B cell (primary cell): ENCODE measurements at regions not wholly inside any gene's neighbourhood (a gene's known extent, or its start where the extent isn't known, plus 50 kb on each side); places are given as distances from the start of the nearest gene placed in this dataset.

ENCODE experiments used
- ATAC-seq: fragments of 200-7000 bp; cut with Tn5 transposase; one replicate; pipeline ENCODE4 v1.10.0; 2021; ENCODE audit warnings: low read depth, mild to moderate bottlenecking, moderate number of reproducible peaks, moderate library complexity
- CTCF ChIA-PET: fragments of 350-600 bp; sonication (Branson Sonifier 250); formaldehyde crosslinking; loops from one replicate; lab custom pipeline; 2021; ENCODE audit warnings: antibody characterized with exemption, inconsistent platforms; lab: Charles Lee
- POLR2A ChIA-PET: fragments of 350-600 bp; sonication (Branson Sonifier 250); formaldehyde crosslinking; loops from one replicate; lab custom pipeline; 2021; ENCODE audit warnings: antibody characterized with exemption; lab: Charles Lee
- DNase-seq: peaks from one replicate; pipeline ENCODE4 v3.0.0; 2013
- H2AFZ ChIP-seq: 2 replicates; pipeline ENCODE4 v1.6.1; 2012; ENCODE audit warnings: mild to moderate bottlenecking, low read depth, low read length; ENCODE audit not compliant: insufficient read depth, poor library complexity, severe bottlenecking
- H3K27ac ChIP-seq, 2 donors: 1 replicate in 1 of 2; 2 replicates in 1 of 2; pipeline ENCODE4 v1.5.1; 2012 to 2013; ENCODE audit warnings: low read length in 2 of 2, mild to moderate bottlenecking in 2 of 2, moderate library complexity in 1 of 2
- H3K27me3 ChIP-seq, 4 experiments: fragments of 200-600 bp in 1 of 4; sonication (generic) in 1 of 4; replicated peaks in 1 of 4; 1 replicate in 2 of 4; 2 replicates in 2 of 4; pipeline versions ENCODE4 v1.6.1 to v1.7.0; 2013 to 2016; ENCODE audit warnings: low read length in 3 of 4, mild to moderate bottlenecking in 2 of 4, mixed read lengths in 1 of 4, moderate library complexity in 1 of 4; ENCODE audit not compliant: insufficient read depth in 4 of 4, control insufficient read depth in 3 of 4; ENCODE audit errors: control extremely low read depth in 1 of 4
- H3K36me3 ChIP-seq, 2 experiments: replicated peaks in 1 of 2; 1 replicate in 1 of 2; 2 replicates in 1 of 2; pipeline versions ENCODE4 v1.6.1 to v1.7.1; 2013; ENCODE audit warnings: low read length in 1 of 2; ENCODE audit not compliant: insufficient read depth in 2 of 2, control insufficient read depth in 1 of 2; ENCODE audit errors: control extremely low read depth in 1 of 2, extremely low read depth in 1 of 2
- H3K4me1 ChIP-seq, 2 donors: fragments of 200-600 bp in 1 of 2; sonication (generic) in 1 of 2; 1 replicate in 1 of 2; 2 replicates in 1 of 2; pipeline versions ENCODE4 v1.5.1 to v1.6.1; 2013 to 2017; ENCODE audit warnings: low read length in 2 of 2; ENCODE audit not compliant: control insufficient read depth in 2 of 2, insufficient read depth in 2 of 2
- H3K4me2 ChIP-seq: replicated peaks from 2 replicates; pipeline ENCODE3; 2012; ENCODE audit warnings: mild to moderate bottlenecking, low read depth, low read length; ENCODE audit not compliant: poor library complexity, severe bottlenecking
- H3K4me3 ChIP-seq, 5 experiments: fragments of 200-600 bp in 1 of 5; sonication (generic) in 1 of 5; 1 replicate in 3 of 5; 2 replicates in 2 of 5; pipeline versions ENCODE4 v1.5.1 to v1.7.0; 2011 to 2016; ENCODE audit warnings: low read length in 4 of 5, mild to moderate bottlenecking in 4 of 5, low read depth in 2 of 5, control low read depth in 1 of 5, moderate library complexity in 1 of 5; ENCODE audit not compliant: insufficient read depth in 1 of 5; ENCODE audit errors: control extremely low read depth in 1 of 5, extremely low read depth in 1 of 5
- H3K79me2 ChIP-seq: fragments of 200-600 bp; sonication (generic); one replicate; pipeline ENCODE4 v1.6.0; 2016; ENCODE audit warnings: low read length; ENCODE audit not compliant: control insufficient read depth, insufficient read depth
- H3K9ac ChIP-seq: fragments of 200-600 bp; sonication (generic); 2 replicates; pipeline ENCODE4 v1.6.1; 2017; ENCODE audit warnings: mild to moderate bottlenecking, low read length, moderate library complexity
- H3K9me3 ChIP-seq, 3 donors: one replicate each; pipeline versions ENCODE4 v1.6.1 to v1.7.1; 2013; ENCODE audit warnings: low read length in 2 of 3; ENCODE audit not compliant: control insufficient read depth in 2 of 3, insufficient read depth in 1 of 3; ENCODE audit errors: control extremely low read depth in 1 of 3
- H4K20me1 ChIP-seq: 2 replicates; pipeline ENCODE4 v1.6.0; 2012; ENCODE audit warnings: mild to moderate bottlenecking, low read length; ENCODE audit not compliant: insufficient read depth, control insufficient read depth, poor library complexity, severe bottlenecking
- H3K27ac Mint-ChIP-seq: one replicate; pipeline ENCODE4 v1.8.0; 2021; ENCODE audit warnings: mixed read lengths
- H3K27me3 Mint-ChIP-seq: one replicate; pipeline ENCODE4 v1.8.0; 2021; ENCODE audit warnings: mixed read lengths
- H3K4me1 Mint-ChIP-seq: one replicate; pipeline ENCODE4 v1.8.0; 2021; ENCODE audit warnings: mixed read lengths
- H3K4me3 Mint-ChIP-seq: one replicate; pipeline ENCODE4 v1.8.0; 2021; ENCODE audit warnings: mixed read lengths
- H3K9me3 Mint-ChIP-seq: one replicate; pipeline ENCODE4 v1.8.0; 2022; ENCODE audit warnings: mixed read lengths; ENCODE audit not compliant: insufficient read depth
- EZH2 ChIP-seq: IDR thresholded peaks from 2 replicates; pipeline ENCODE4 v1.6.1; 2012; ENCODE audit warnings: borderline replicate concordance, low read depth, mild to moderate bottlenecking, moderate library complexity, low read length; ENCODE audit not compliant: insufficient read depth, poor library complexity, severe bottlenecking
- WGBS: methylation state at CpG from one replicate; pipeline ENCODE4 v1.1.5; 2013; ENCODE audit warnings: missing lambda C conversion rate; ENCODE audit not compliant: insufficient coverage; 5-methylcytosine and 5-hydroxymethylcytosine counted together
- intact Hi-C: fragments of 100-400 bp; cut with micrococcal nuclease; formaldehyde crosslinking; loops from one replicate; pipeline ENCODE4 v1.10.0; 2022
- TF ChIP-seq, protein P1 (sequence below): fragments of 200-600 bp; IDR thresholded peaks from one replicate; pipeline ENCODE4 v1.8.0; 2022; ENCODE audit warnings: antibody characterized with exemption, mild to moderate bottlenecking

DNA sequence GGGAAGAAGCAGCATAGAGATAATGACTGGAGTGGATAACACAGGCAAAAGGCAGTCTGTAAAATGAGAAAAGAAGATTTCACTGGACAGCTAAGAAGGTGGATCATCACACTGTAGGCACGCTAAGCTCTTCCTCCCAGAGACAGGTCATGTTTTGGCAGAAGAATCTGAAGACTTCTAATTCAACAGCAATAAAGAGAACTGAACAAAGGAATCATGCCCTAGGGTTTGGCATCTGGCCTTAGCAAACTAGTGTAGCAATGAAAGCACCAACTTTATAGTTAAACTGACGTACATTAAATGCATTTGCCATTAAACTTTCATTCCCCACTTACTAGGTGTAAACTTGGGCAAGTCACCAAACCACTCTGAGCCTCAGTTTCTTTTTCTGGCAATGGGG is 84.4 kb upstream of the SEM1 start:
- Histone ChIP-seq H3K9ac (no peak overlapping the region), H3K4me1 (no peaks in the 10 kb centered on the region), H3K36me3 (no peaks in the 10 kb centered on the region), H4K20me1 (no peaks in the 10 kb centered on the region), H3K4me3 (no peak overlapping the region), H3K4me2 (no peak overlapping the region), H3K79me2 (no peaks in the 10 kb centered on the region), H3K9me3 (no peaks in the 10 kb centered on the region), H2AFZ (no peak overlapping the region), H3K27me3 (peaks cover 0 to 3% (median 0%) of the 10 kb centered on the region in 4 experiments), H3K27ac (no peak overlapping the region)
- H3K27me3 Mint-ChIP-seq, result peaks cover 13% of the 10 kb centered on the region
- ChIA-PET POLR2A (no interaction called here), CTCF (no interaction called here)
- intact Hi-C loops, result no loop called here
- H3K9me3 Mint-ChIP-seq, result no peaks in the 10 kb centered on the region
- no peak for DNase-seq
- H3K4me3 Mint-ChIP-seq, result no peak overlapping the region
- ATAC-seq, result no peak
- no peak overlapping the region for H3K27ac Mint-ChIP-seq
- no peak for TF ChIP-seq EZH2
- TF ChIP-seq, protein P1, sequence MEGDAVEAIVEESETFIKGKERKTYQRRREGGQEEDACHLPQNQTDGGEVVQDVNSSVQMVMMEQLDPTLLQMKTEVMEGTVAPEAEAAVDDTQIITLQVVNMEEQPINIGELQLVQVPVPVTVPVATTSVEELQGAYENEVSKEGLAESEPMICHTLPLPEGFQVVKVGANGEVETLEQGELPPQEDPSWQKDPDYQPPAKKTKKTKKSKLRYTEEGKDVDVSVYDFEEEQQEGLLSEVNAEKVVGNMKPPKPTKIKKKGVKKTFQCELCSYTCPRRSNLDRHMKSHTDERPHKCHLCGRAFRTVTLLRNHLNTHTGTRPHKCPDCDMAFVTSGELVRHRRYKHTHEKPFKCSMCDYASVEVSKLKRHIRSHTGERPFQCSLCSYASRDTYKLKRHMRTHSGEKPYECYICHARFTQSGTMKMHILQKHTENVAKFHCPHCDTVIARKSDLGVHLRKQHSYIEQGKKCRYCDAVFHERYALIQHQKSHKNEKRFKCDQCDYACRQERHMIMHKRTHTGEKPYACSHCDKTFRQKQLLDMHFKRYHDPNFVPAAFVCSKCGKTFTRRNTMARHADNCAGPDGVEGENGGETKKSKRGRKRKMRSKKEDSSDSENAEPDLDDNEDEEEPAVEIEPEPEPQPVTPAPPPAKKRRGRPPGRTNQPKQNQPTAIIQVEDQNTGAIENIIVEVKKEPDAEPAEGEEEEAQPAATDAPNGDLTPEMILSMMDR, result no peak
- no peaks in the 10 kb centered on the region for H3K4me1 Mint-ChIP-seq
- 82% methylated on average over 2 of the region's 2 CpGs for WGBS

- peaks cover 5% of the 10 kb centered on the region for H3K27me3 Mint-ChIP-seq
- intact Hi-C loops, result no loop called here
- no CpG with 5 or more reads among the region's 3 CpGs for WGBS
Measured at GRCh38 chr7:96800122-96800521, 90.5 kb upstream of the SEM1 start.

More at GRCh38 chr7:96800122-96800521, 90.5 kb upstream of the SEM1 start:
- no peak overlapping the region for H3K9ac ChIP-seq
- no peak overlapping the region for H3K4me3 ChIP-seq
- Mint-ChIP-seq H3K4me3 (no peak overlapping the region), H3K9me3 (no peaks in the 10 kb centered on the region), H3K4me1 (no peaks in the 10 kb centered on the region), H3K27ac (no peak overlapping the region)
- no peaks in the 10 kb centered on the region for H3K36me3 ChIP-seq
- no peaks in the 10 kb centered on the region for H3K9me3 ChIP-seq
- H3K4me1 ChIP-seq, result no peaks in the 10 kb centered on the region
- H3K4me2 ChIP-seq, result no peak overlapping the region
- no peak overlapping the region for H2AFZ ChIP-seq
- ATAC-seq (no peak), DNase-seq (no peak)
- TF ChIP-seq, protein P1, result no peak
- no peak for TF ChIP-seq EZH2
- POLR2A ChIA-PET, result no interaction called here
- H3K27ac ChIP-seq, result no peak overlapping the region
- CTCF ChIA-PET, result no interaction called here
- H3K27me3 ChIP-seq, result no peaks in the 10 kb centered on the region
- no peaks in the 10 kb centered on the region for H4K20me1 ChIP-seq
- H3K79me2 ChIP-seq, result no peaks in the 10 kb centered on the region
